ENCODE measurements at regions not wholly inside any gene's neighbourhood (a gene's known extent, or its start where the extent isn't known, plus 50 kb on each side); places are given as distances from the start of the nearest gene placed in this dataset.
"Not testable (repeated sequence)": the region's sequence is repeated elsewhere in the genome, so short reads cannot be mapped to it uniquely, and the experiment has no call there.

- H3K36me3 Mint-ChIP-seq (ENCODE audit: low read depth); DNase-seq; H3K27me3 Mint-ChIP-seq (ENCODE audit: low read depth); H3K4me3 Mint-ChIP-seq; H3K4me1 Mint-ChIP-seq (ENCODE audit: low read depth); H3K27ac Mint-ChIP-seq; CTCF ChIA-PET; ATAC-seq; H3K9me3 Mint-ChIP-seq (ENCODE audit: insufficient read depth); POLR2A ChIA-PET: not testable (repeated sequence)
Measured at GRCh38 chr21:5133824-5134223, 5387.6 kb upstream of the TPTE start.

- not testable (repeated sequence) for H3K27me3 Mint-ChIP-seq (ENCODE audit: low read depth)
Measured at GRCh38 chr21:5136406-5136805, 5385.0 kb upstream of the TPTE start.

GRCh38 chr21:5137006-5137405 lies 5384.4 kb upstream of the TPTE start:
- H3K27ac Mint-ChIP-seq; CTCF ChIA-PET; H3K27me3 Mint-ChIP-seq (ENCODE audit: low read depth); ATAC-seq; H3K36me3 Mint-ChIP-seq (ENCODE audit: low read depth); H3K4me3 Mint-ChIP-seq; H3K4me1 Mint-ChIP-seq (ENCODE audit: low read depth); H3K9me3 Mint-ChIP-seq (ENCODE audit: insufficient read depth); POLR2A ChIA-PET; DNase-seq: not testable (repeated sequence)

More at GRCh38 chr21:5136406-5136805, 5385.0 kb upstream of the TPTE start:
- DNase-seq; H3K27ac Mint-ChIP-seq; ATAC-seq; H3K4me3 Mint-ChIP-seq; H3K4me1 Mint-ChIP-seq (ENCODE audit: low read depth); POLR2A ChIA-PET; CTCF ChIA-PET; H3K36me3 Mint-ChIP-seq (ENCODE audit: low read depth); H3K9me3 Mint-ChIP-seq (ENCODE audit: insufficient read depth): not testable (repeated sequence)

GRCh38 chr21:5138687-5139086 lies 5382.7 kb upstream of the TPTE start:
- ATAC-seq; H3K4me3 Mint-ChIP-seq; H3K27me3 Mint-ChIP-seq (ENCODE audit: low read depth); H3K27ac Mint-ChIP-seq; H3K9me3 Mint-ChIP-seq (ENCODE audit: insufficient read depth); H3K36me3 Mint-ChIP-seq (ENCODE audit: low read depth); H3K4me1 Mint-ChIP-seq (ENCODE audit: low read depth); DNase-seq; POLR2A ChIA-PET; CTCF ChIA-PET: not testable (repeated sequence)

- ATAC-seq; H3K27me3 Mint-ChIP-seq (ENCODE audit: low read depth); H3K4me3 Mint-ChIP-seq; DNase-seq; H3K4me1 Mint-ChIP-seq (ENCODE audit: low read depth); H3K36me3 Mint-ChIP-seq (ENCODE audit: low read depth); H3K9me3 Mint-ChIP-seq (ENCODE audit: insufficient read depth); POLR2A ChIA-PET; CTCF ChIA-PET; H3K27ac Mint-ChIP-seq: not testable (repeated sequence)
Measured at GRCh38 chr21:5139528-5139927, 5381.9 kb upstream of the TPTE start.

- H3K36me3 Mint-ChIP-seq (ENCODE audit: low read depth); ATAC-seq; DNase-seq; H3K4me1 Mint-ChIP-seq (ENCODE audit: low read depth); H3K27me3 Mint-ChIP-seq (ENCODE audit: low read depth); POLR2A ChIA-PET; H3K9me3 Mint-ChIP-seq (ENCODE audit: insufficient read depth); H3K4me3 Mint-ChIP-seq; CTCF ChIA-PET; H3K27ac Mint-ChIP-seq: not testable (repeated sequence)
Measured at GRCh38 chr21:5143011-5143410, 5378.4 kb upstream of the TPTE start.

- POLR2A ChIA-PET; DNase-seq; CTCF ChIA-PET; H3K9me3 Mint-ChIP-seq (ENCODE audit: insufficient read depth); H3K36me3 Mint-ChIP-seq (ENCODE audit: low read depth); H3K27me3 Mint-ChIP-seq (ENCODE audit: low read depth); H3K4me1 Mint-ChIP-seq (ENCODE audit: low read depth); H3K4me3 Mint-ChIP-seq; ATAC-seq; H3K27ac Mint-ChIP-seq: not testable (repeated sequence)
Measured at GRCh38 chr21:5144731-5145130, 5376.7 kb upstream of the TPTE start.

- peak; percentile 76 for ATAC-seq
- H3K27ac Mint-ChIP-seq, result not testable (repeated sequence)
Measured at GRCh38 chr21:5147685-5148084, 5373.7 kb upstream of the TPTE start.

GRCh38 chr21:5149222-5149621 lies 5372.2 kb upstream of the TPTE start:
- ATAC-seq; H3K27me3 Mint-ChIP-seq (ENCODE audit: low read depth); H3K4me1 Mint-ChIP-seq (ENCODE audit: low read depth); H3K4me3 Mint-ChIP-seq; H3K36me3 Mint-ChIP-seq (ENCODE audit: low read depth); H3K27ac Mint-ChIP-seq; POLR2A ChIA-PET; H3K9me3 Mint-ChIP-seq (ENCODE audit: insufficient read depth); CTCF ChIA-PET; DNase-seq: not testable (repeated sequence)

More at GRCh38 chr21:5147685-5148084, 5373.7 kb upstream of the TPTE start:
- CTCF ChIA-PET; H3K36me3 Mint-ChIP-seq (ENCODE audit: low read depth); H3K27me3 Mint-ChIP-seq (ENCODE audit: low read depth); H3K4me1 Mint-ChIP-seq (ENCODE audit: low read depth); H3K4me3 Mint-ChIP-seq; POLR2A ChIA-PET; H3K9me3 Mint-ChIP-seq (ENCODE audit: insufficient read depth): not testable (repeated sequence)
- DNase-seq, result peak; percentile 30

- POLR2A ChIA-PET; H3K4me1 Mint-ChIP-seq (ENCODE audit: low read depth); H3K9me3 Mint-ChIP-seq (ENCODE audit: insufficient read depth); H3K36me3 Mint-ChIP-seq (ENCODE audit: low read depth); DNase-seq; CTCF ChIA-PET; H3K27me3 Mint-ChIP-seq (ENCODE audit: low read depth): not testable (repeated sequence)
- ATAC-seq, result peak; percentile 24
- Mint-ChIP-seq H3K27ac (peak overlapping the region; percentile 55), H3K4me3 (peak overlapping the region; percentile 22)
Measured at GRCh38 chr21:5153842-5154640, 5367.3 kb upstream of the TPTE start.

- CTCF ChIA-PET; POLR2A ChIA-PET; H3K4me1 Mint-ChIP-seq (ENCODE audit: low read depth); H3K27me3 Mint-ChIP-seq (ENCODE audit: low read depth); H3K36me3 Mint-ChIP-seq (ENCODE audit: low read depth); H3K9me3 Mint-ChIP-seq (ENCODE audit: insufficient read depth): not testable (repeated sequence)
- H3K4me3 Mint-ChIP-seq, result peak overlapping the region; percentile 22
- DNase-seq (peak; percentile 88), ATAC-seq (peak; percentile 100)
- H3K27ac Mint-ChIP-seq, result peak overlapping the region; percentile 55
Measured at GRCh38 chr21:5154641-5154982, 5366.8 kb upstream of the TPTE start.

- DNase-seq; CTCF ChIA-PET; POLR2A ChIA-PET; H3K27me3 Mint-ChIP-seq (ENCODE audit: low read depth); ATAC-seq; H3K9me3 Mint-ChIP-seq (ENCODE audit: insufficient read depth); H3K36me3 Mint-ChIP-seq (ENCODE audit: low read depth); H3K4me3 Mint-ChIP-seq; H3K27ac Mint-ChIP-seq; H3K4me1 Mint-ChIP-seq (ENCODE audit: low read depth): not testable (repeated sequence)
Measured at GRCh38 chr21:5162693-5163574, 5358.4 kb upstream of the TPTE start.
